Suprapubic skin (tissue), 4 donors: ENCODE measurements at regions not wholly inside any gene's neighbourhood (a gene's known extent, or its start where the extent isn't known, plus 50 kb on each side); places are given as distances from the start of the nearest gene placed in this dataset.

Experiments used
- DNase-seq, 2 donors: peaks; one replicate each; pipeline ENCODE4 v3.0.0-alpha.2; 2019; ENCODE audit warnings: low spot score in 2 of 2
- H3K27ac ChIP-seq: fragments of 200-600 bp; sonication (generic); one replicate; pipeline ENCODE4 v1.5.1; 2019
- H3K27me3 ChIP-seq: fragments of 200-600 bp; sonication (generic); one replicate; pipeline ENCODE4 v1.5.1; 2019
- H3K36me3 ChIP-seq: fragments of 200-600 bp; sonication (generic); one replicate; pipeline ENCODE4 v1.5.1; 2019
- H3K4me1 ChIP-seq: fragments of 200-600 bp; sonication (generic); one replicate; pipeline ENCODE4 v1.5.1; 2019
- H3K4me3 ChIP-seq: fragments of 200-600 bp; sonication (generic); one replicate; pipeline ENCODE4 v1.5.1; 2019; ENCODE audit warnings: mild to moderate bottlenecking
- H3K9me3 ChIP-seq: fragments of 200-600 bp; sonication (generic); one replicate; pipeline ENCODE4 v1.5.1; 2019
- EP300 ChIP-seq: sonication (generic); formaldehyde crosslinking; IDR thresholded peaks from one replicate; pipeline ENCODE4 v1.6.1; 2017; ENCODE audit warnings: antibody characterized with exemption
- POLR2A ChIP-seq, 2 donors: fragments of 450-650 bp; IDR thresholded peaks; one replicate each; pipeline ENCODE4 v1.6.1; 2017; ENCODE audit warnings: antibody characterized with exemption in 2 of 2, mild to moderate bottlenecking in 2 of 2, moderate library complexity in 2 of 2
- POLR2AphosphoS5 ChIP-seq, 3 donors: sonication (generic); formaldehyde crosslinking; IDR thresholded peaks; one replicate each; pipeline ENCODE4 v1.6.1; 2017; ENCODE audit warnings: antibody characterized with exemption in 3 of 3
- WGBS: methylation state at CpG from one replicate; pipeline ENCODE4 v1.1.5; 2018; 5-methylcytosine and 5-hydroxymethylcytosine counted together
- TF ChIP-seq, protein P1 (sequence below), 2 donors: fragments of 200-600 bp in 1 of 2; fragments of 450-650 bp in 1 of 2; sonication (generic) in 1 of 2; IDR thresholded peaks; one replicate each; pipeline ENCODE4 v1.5.1; 2016 to 2019; ENCODE audit warnings: antibody characterized with exemption in 2 of 2, mild to moderate bottlenecking in 1 of 2, moderate library complexity in 1 of 2

DNA sequence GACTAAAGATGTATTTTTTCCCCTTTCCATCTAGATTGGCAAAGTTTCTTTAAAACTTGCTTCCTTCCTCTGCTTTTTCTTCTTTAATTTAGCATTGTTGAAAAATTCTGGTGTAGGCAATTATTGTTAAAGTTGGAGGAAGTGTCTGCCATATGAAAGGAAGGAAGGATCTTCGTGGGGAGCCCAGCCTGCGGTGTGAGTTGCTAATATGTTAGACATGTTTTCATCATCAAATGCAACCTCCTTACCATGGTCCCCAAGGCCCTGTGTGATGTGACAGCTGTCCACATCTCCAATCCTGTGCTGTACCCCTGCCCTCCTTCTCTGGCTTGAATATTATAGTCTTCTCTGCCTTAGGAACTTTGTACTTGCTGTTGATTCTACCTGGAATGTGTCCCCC, 81.0 kb upstream of the ZBTB18 start:
- TF ChIP-seq POLR2A (IDR thresholded peaks at IDR 0.05) (no peak), POLR2AphosphoS5 (IDR thresholded peaks at IDR 0.05) (no peak), EP300 (no peak)
- TF ChIP-seq, protein P1, sequence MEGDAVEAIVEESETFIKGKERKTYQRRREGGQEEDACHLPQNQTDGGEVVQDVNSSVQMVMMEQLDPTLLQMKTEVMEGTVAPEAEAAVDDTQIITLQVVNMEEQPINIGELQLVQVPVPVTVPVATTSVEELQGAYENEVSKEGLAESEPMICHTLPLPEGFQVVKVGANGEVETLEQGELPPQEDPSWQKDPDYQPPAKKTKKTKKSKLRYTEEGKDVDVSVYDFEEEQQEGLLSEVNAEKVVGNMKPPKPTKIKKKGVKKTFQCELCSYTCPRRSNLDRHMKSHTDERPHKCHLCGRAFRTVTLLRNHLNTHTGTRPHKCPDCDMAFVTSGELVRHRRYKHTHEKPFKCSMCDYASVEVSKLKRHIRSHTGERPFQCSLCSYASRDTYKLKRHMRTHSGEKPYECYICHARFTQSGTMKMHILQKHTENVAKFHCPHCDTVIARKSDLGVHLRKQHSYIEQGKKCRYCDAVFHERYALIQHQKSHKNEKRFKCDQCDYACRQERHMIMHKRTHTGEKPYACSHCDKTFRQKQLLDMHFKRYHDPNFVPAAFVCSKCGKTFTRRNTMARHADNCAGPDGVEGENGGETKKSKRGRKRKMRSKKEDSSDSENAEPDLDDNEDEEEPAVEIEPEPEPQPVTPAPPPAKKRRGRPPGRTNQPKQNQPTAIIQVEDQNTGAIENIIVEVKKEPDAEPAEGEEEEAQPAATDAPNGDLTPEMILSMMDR (IDR thresholded peaks at IDR 0.05), result no peak
- H3K27ac ChIP-seq, result no peak overlapping the region
- peaks cover 6% of the 10 kb centered on the region for H3K27me3 ChIP-seq
- H3K36me3 ChIP-seq, result no peaks in the 10 kb centered on the region
- 63% methylated on average over 2 of the region's 2 CpGs for WGBS
- H3K4me1 ChIP-seq, result no peaks in the 10 kb centered on the region
- DNase-seq, result no peak
- H3K9me3 ChIP-seq, result no peaks in the 10 kb centered on the region
- no peak overlapping the region for H3K4me3 ChIP-seq

DNA sequence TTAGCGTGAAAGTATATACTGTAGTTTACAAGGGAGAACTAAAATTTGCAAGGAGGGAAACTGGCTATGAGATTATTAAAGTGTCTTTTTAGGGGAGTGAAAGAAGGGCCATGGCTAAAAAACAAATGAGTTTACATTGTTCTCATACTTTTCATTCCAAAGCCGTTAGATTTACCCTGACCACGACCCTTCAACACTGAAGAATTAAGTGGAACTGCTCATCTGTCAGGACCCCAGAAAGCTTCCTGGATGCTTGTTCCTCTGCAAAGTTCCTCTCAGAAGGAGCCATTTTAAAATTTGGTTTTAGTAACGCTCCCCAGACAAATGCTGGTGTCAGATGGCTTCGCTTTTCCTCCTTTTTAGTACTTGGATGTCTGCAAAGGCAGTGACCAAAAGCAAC, 82.7 kb upstream of the ZBTB18 start:
- 51% methylated on average over 5 of the region's 5 CpGs for WGBS
- H3K36me3 ChIP-seq, result no peaks in the 10 kb centered on the region
- TF ChIP-seq, protein P1 (IDR thresholded peaks at IDR 0.05), result no peak
- TF ChIP-seq POLR2AphosphoS5 (IDR thresholded peaks at IDR 0.05) (no peak), EP300 (no peak), POLR2A (IDR thresholded peaks at IDR 0.05) (no peak)
- no peak overlapping the region for H3K4me3 ChIP-seq
- no peaks in the 10 kb centered on the region for H3K4me1 ChIP-seq
- no peak overlapping the region for H3K27ac ChIP-seq
- H3K9me3 ChIP-seq, result no peaks in the 10 kb centered on the region
- no peaks in the 10 kb centered on the region for H3K27me3 ChIP-seq
- no peak for DNase-seq

DNA sequence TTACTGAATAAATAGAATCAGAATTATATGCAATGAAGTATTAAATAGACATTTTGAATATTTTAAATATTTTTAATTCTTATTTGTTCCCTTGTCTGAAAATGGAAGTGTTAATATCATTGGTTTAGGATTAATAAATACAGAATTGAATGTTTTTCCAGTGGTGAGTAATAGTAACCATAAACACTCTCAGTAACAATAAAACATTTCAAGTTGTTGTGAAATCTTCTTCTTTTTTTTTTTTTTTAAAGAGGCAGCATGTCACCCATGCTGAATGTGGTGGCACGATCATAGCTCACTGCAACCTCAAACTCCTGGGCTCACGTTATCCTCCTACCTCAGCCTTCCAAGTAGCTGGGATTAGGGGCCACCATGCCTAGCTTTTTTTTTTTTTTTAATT, 86.2 kb upstream of the ZBTB18 start:
- H3K4me1 ChIP-seq, result no peaks in the 10 kb centered on the region
- no peaks in the 10 kb centered on the region for H3K36me3 ChIP-seq
- H3K9me3 ChIP-seq, result no peaks in the 10 kb centered on the region
- H3K27ac ChIP-seq, result no peak overlapping the region
- 85% methylated on average over 2 of the region's 2 CpGs for WGBS
- peaks cover 3% of the 10 kb centered on the region for H3K27me3 ChIP-seq
- TF ChIP-seq EP300 (no peak), POLR2AphosphoS5 (IDR thresholded peaks at IDR 0.05) (no peak), POLR2A (IDR thresholded peaks at IDR 0.05) (no peak)
- TF ChIP-seq, protein P1 (IDR thresholded peaks at IDR 0.05), result no peak
- DNase-seq, result no peak
- no peak overlapping the region for H3K4me3 ChIP-seq

DNA sequence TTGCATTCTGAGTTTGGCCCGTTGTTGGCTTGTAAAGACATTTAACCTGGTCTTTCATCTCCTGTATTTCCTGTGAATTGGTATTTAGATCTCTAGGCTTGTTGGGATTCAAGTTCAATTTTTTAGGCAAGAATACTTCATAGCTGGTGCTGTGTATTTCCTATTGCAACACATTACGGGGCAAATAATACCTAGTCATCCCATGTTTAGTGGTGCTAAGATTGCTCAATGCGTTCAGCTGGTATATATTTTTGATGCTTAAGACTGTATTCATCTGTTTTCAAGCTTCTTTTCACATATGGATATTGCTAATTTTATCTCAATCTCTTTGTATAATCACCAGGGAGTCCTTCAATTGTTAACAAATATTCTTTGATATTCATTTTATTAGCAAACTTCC, 87.5 kb upstream of the ZBTB18 start:
- no peaks in the 10 kb centered on the region for H3K4me1 ChIP-seq
- no peak for TF ChIP-seq EP300
- TF ChIP-seq, protein P1 (IDR thresholded peaks at IDR 0.05), result no peak
- no peaks in the 10 kb centered on the region for H3K9me3 ChIP-seq
- H3K27me3 ChIP-seq, result peaks cover 9% of the 10 kb centered on the region
- WGBS, result 88% methylated on average over 3 of the region's 3 CpGs
- H3K27ac ChIP-seq, result no peak overlapping the region
- H3K4me3 ChIP-seq, result no peak overlapping the region
- DNase-seq, result no peak
- no peaks in the 10 kb centered on the region for H3K36me3 ChIP-seq

DNA sequence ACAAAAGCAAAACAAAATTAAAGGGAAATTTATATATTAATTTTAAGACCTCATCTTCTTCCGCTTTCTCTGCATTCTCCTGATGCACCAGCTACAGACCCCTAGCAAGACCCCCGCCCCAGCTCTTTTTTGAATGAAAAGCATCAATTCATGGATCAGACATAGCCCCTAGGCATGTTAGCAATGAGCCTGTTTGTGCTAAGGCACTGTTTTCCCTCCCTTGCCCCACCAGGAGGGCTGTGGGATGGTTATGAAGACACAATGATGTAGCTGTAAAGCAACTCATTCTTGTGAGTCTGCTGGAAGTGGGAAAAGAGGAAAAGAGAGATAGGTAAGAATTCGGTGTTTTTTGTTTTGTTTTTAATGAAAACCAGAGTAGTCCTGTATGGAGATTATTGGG, 88.5 kb upstream of the ZBTB18 start:
- no peak overlapping the region for H3K27ac ChIP-seq
- 80% methylated on average over 3 of the region's 3 CpGs for WGBS

More for the DNA sequence above, 88.5 kb upstream of the ZBTB18 start:
- Histone ChIP-seq H3K4me1 (no peaks in the 10 kb centered on the region), H3K9me3 (no peaks in the 10 kb centered on the region), H3K27me3 (peaks cover 9% of the 10 kb centered on the region), H3K4me3 (no peak overlapping the region), H3K36me3 (no peaks in the 10 kb centered on the region)
- DNase-seq, result no peak
- no peak for TF ChIP-seq EP300
- TF ChIP-seq POLR2AphosphoS5 (IDR thresholded peaks at IDR 0.05), result no peak
- TF ChIP-seq, protein P1 (IDR thresholded peaks at IDR 0.05), result no peak
- TF ChIP-seq POLR2A (IDR thresholded peaks at IDR 0.05), result no peak
